HG03175 (cell line): ENCODE measurements at regions not wholly inside any gene's neighbourhood (a gene's known extent, or its start where the extent isn't known, plus 50 kb on each side); places are given as distances from the start of the nearest gene placed in this dataset.

Experiments used
- ATAC-seq: cut with Tn5 transposase; IDR thresholded peaks from one replicate; pipeline ENCODE4 v1.9.1; 2021; ENCODE audit warnings: mild to moderate bottlenecking, moderate library complexity; ENCODE audit not compliant: unreplicated experiment

DNA sequence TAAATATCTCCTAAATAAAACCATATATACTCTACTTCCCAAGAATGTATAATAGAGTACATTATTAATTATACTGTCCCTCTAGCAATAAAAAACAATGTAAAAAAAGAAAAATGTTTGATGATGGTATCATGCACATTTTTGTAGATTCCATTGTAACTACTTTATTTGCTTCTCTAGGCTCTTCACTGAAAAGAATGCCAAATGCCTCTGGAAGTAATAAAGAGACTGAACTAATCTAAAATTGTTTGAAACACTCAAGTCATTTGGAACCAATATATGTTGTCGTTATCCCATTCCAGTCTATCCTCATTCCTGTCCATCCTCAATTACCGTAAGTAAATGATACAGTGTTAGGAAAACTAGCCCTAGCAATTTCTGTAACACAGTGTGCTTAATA is 233.6 kb downstream of the C12orf50 start:
- no peak for ATAC-seq

DNA sequence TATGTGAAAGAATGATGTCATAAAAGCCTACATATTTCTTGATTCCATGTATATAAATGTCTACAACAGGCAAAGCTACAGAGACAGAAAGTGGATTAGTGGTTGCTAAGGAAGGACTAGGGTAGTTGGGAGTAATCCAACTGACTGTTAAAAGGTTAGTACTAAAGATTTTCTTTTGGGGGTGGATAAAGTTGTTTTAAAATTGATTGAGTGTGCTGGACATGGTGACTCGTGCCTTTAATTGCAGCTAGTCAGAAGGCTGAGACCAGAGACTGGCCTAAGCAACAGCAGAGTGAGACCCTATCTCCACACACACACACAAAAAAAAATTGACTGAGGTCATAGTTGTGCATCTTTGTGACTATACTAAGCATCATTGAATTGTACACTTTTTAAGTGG is 234.3 kb downstream of the C12orf50 start:
- ATAC-seq, result no peak

DNA sequence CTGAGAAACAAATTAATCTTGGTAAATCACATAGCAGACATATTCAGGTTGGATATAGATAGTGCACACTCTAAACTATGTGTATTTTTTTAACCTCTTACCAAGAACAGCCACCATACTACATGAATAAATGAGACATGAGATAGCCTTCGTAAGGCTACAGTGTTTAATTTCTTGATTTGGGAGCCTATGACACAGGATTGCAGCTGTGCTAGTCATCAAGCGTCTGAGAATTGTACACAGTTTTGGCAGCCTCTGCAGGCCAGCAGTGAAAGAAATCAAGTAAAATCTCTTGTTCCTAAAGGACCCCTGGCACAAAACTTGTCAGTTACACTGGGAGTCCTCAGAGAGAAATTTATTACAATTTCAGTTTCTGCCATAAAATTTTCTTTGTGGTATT is 236.1 kb downstream of the C12orf50 start:
- no peak for ATAC-seq

DNA sequence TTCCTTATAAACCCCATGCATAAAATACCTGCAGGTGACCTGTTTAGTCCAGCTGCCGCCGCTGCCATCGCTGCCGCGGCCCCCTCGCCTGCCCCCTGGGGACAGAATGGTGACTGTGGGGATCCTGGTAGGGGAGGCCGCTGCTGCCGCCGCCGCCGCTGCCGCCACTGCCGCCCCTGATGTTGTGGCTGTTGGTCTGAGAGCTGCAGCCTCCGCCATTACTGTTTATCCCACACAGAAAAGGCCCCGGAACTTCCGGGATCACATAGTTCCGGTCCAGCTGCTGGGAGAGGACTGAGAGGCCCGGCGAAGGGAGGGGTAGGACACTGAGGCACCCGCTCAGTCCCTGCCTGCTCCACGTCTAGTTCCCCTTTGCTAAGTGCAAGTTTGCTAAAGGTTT is 244.9 kb downstream of the C12orf50 start:
- ATAC-seq, result no peak

DNA sequence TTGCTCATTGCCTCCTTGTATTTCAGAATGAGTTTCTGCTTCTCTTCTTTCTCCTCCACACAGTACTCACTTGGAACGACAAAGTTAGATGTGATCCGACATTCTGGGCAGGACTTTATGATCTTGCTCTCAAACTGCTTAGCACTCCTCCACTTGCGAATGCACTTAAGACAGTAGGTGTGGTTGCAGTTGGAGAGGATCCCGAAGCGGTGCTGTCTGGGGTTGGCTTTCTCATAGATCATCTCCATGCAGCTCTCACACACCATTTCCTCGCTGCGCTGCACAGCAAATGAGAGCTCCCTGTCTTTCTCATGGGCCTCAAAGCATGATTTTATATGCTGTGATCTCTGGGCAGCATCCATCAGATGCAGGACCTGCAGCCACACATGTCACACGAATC is 245.7 kb downstream of the C12orf50 start:
- ATAC-seq, result no peak

DNA sequence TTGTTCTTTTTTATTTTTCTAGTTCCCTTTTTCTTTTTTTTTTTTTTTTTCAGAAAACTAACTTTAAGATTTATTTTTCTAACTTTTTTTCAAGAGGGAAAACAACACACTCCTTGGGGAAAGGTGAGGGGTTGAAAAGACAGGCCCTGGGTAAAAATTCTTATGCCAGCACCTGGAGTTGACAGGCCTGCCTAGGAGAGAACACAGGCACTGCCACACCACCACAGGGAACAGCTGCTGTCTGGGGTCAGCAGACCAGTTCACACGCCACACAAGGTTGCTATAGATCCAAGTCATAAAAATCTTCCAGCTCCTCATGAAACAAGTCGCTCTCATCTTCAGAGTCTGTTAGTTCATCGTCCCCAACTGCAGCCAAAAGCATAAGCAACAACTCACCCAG is 246.4 kb downstream of the C12orf50 start:
- ATAC-seq, result no peak

DNA sequence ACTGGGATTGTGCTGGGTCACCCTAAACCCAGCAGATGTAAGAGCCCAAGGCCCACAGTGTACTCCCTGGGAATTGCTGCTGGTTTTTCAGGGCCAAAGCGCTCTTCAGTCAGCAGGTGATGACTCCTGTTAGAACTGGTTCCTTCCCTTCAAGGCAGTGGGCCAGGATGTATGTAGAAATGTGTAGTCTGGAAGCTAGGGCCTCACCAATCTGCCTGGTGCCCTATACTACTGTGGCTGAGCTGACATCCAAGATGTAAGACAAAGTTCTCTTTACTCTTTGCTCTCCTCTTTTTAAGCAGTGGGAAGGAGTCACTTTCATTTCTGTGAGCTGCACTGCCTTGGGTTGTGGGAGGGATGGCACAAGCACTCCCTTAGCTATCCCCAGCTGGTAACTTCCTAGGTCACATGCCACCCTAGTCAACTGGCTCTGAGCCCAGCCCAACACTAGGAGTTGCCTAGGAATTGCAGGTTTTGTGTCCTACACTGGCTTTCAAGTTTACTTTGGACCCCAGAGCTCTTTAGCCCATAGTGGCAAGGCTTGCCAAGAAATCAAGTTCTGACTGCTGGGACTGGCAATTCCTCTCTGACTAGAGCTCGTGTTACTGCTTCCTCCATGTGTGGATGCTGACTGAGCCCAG is 249.2 kb downstream of the C12orf50 start:
- ATAC-seq, result no peak

DNA sequence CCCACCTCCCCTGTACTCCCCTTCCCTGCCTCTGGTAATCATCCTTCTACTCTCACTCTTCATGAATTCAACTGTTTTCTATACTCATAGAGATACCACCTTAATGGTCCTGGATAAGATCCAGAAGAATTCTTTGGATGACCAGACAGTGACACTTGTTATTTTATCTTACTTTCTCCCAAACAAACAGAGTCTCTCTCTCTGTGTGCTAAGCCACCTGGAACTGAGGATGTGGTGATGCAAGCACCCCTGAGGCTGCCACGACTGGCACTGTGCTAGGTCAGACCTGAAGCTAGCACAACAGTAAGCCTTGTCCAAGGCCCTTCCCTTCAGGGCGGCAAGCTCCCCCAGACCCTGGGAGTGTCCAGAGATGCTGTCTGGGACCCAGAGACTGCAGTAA is 250.2 kb downstream of the C12orf50 start:
- ATAC-seq, result no peak

DNA sequence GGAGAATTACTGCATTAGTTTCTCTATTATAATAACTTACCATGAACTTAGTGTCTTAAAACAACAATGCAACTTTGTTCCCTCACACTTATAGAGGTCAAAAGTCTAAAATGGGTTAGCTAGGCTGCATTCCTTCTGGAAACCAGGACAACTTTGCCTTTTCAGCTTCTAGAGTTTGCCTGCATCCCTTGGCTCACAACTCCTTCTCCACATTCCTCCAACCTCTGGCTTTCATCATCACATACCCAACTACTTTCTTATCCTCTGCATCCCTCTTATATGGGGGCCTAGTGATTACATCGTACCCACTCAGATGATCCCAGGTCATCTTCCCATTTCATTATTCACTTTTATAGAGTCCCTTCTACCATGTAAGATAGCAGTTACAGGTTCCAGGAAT is 251.1 kb downstream of the C12orf50 start:
- no peak for ATAC-seq

DNA sequence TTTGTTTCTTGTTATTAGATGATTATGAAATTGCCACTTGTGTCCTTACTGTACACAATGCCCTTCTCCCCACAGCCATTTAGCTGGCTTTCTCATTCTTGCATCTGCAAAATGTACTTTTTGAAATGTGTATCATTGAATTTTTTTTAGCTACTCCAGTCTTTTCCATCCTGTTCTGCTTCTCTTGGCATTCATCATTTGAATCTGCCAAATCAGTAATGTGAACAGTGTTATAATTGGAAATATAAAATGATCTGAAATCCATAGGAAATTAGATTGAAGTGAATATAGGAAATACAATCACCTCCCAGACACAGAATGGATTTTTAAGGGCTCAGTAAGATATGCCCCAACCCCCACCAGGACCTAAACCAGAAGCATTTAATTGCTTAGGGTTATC is 253.4 kb downstream of the C12orf50 start:
- no peak for ATAC-seq

DNA sequence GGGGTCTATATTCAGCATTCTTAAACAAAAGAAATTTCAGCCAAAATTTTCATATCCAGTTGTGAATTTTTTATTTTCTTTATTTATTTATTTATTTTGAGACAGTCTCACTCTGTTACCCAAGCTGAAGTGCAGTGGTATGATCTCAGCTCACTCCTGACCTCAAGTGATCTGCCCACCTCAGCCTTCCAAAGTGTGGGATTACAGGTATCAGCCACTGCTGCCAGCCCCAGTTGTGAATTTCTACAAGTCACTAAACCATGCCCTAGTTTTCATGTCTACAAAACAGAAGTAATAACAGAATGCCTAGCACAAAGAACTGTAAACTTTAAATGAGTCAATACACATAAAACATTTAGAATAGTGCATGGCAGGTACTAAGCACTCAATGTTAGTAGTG is 254.2 kb downstream of the C12orf50 start:
- no peak for ATAC-seq

DNA sequence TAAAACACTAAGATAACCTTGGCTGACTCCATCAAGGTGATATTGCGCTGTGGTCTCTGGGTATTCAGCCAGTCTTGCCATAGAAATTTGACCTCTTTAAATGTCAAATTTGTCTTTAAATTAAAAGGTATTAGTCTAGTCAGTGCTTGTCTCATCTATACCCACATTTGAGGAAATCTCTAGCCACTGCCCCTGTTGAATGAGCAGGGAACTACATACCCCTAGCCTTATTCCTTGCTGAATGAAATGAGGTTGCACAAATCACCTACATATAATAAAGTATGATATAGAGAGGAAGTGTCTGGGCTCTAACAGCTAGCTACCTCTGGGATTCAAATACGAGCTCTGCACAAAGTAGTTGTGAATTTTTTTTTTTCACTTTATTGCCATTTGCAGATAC is 256.8 kb downstream of the C12orf50 start:
- ATAC-seq, result no peak

DNA sequence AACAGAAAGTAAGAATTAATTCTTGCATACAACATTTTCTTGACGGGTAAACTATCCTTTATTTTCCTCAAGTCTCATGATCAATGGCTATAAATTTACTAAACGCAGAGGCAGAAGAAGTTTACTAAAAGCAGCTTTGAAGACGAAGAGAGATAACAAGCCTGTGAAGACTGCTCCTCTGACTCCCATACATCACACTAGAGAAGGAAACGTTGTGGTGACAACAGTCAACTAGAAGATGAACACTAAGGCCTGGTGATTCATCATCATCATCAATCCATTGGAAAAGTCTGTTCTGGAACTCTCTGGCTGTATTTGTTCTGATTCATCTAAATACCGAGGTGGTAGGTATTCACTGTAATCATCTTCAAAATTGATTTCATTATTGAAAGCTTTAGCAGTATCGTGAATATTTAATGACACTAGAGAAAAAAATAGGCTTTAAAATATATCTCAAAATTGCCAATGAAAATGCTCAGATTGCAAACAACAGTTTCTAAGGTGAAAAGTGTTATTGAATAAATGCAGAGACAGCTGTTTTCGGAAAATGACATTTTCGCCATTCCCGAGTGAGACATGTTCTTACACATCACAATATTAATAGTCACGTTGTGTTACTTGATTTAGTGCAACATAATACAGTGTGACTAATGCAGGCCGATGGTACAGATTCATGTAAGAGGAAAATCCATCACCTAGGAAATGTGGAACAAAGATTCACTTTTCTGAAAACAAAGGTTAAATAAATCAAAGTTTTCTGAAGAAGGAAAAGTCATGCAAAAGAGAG is 260.5 kb downstream of the C12orf50 start:
- no peak for ATAC-seq

DNA sequence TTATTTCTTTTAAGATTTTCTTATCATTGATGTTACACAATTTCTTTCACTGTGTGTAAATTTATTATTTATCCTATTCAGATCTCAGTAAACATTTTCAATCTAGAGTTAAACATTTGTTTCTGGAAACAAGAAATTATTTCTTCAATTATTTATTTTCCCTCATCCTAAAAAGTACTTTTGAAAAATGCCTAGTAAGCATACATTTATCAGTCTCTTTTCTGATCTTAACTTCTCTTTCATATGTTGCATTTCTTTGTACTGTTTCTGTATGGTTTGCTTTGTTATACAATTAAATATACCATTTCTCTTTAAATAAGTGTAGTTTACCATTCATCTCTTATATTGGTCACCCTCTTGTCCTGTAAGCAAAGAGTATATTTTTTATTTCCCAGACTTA is 263.2 kb downstream of the C12orf50 start:
- no peak for ATAC-seq

DNA sequence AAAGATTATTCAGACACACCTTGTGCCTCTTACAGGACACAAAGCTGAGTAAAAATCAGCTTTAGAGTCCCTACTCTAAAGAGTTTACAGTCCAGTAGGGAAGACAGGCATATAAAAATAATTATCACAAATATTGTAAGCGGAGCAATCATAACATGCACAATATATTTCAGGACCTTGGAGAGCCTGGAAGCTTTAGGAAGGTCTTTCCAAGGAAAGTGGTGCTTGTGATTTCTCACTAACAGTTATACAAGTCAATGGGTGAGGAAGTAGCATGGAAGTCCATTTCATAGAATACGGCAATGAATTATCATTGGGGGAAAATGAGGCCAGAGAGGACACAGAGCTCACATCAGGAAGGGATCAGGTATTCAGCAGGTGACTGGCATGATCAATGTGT is 268.3 kb downstream of the C12orf50 start:
- ATAC-seq, result no peak

DNA sequence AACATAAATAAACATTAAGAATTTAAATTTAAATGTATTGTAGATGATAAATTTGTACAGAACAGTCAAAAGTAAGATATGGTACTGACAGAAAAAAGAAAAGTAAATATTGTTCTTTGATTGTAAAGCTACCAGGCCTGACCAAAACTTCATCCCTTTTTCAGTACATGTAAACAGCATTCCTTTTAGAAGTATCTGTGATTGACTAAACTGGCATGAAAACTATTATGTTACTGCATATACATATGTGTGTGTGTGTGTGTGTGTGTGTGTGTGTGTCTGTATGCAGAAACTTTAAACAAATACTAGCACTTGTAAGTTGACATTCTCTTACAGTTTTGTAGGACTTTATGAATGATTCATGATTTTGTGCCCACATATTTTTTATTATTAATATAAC is 270.9 kb downstream of the C12orf50 start:
- no peak for ATAC-seq

DNA sequence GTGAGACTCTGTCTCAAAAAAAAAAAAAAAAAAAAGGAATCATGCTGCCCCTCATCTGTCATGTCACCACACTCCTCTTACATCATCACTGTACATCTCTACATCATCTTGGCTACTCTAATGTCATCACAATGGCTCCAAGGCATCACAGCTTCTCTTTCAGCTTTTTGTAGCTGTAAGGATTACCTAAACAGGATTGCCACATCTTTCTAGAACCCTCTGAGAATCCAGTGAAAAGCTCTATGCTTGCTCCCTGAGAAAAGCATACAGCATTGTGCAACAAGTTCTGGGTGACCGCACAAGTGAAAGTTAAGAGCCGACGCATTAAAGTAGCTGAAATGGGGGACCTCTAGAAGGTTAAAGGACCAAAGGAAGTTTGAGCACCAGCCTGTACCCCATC is 272.5 kb downstream of the C12orf50 start:
- no peak for ATAC-seq

DNA sequence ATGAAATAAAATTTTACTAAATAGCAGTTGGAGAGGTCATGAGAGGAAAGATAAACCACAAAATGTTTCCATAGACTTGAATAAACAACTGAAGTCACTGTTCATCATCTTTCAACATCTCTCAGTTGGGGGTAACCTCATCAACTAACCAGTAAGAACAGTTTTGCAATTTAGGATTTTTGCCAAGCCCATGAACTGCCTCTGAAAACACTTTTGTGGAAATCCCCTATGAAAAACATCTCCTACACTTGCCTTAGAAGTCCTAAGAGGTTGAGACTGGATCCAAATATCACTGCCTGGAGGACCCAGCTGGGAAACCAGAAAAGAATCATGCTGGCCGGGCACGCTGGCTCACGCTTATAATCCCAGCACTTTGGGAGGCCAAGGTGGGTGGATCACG is 273.1 kb downstream of the C12orf50 start:
- ATAC-seq, result no peak

DNA sequence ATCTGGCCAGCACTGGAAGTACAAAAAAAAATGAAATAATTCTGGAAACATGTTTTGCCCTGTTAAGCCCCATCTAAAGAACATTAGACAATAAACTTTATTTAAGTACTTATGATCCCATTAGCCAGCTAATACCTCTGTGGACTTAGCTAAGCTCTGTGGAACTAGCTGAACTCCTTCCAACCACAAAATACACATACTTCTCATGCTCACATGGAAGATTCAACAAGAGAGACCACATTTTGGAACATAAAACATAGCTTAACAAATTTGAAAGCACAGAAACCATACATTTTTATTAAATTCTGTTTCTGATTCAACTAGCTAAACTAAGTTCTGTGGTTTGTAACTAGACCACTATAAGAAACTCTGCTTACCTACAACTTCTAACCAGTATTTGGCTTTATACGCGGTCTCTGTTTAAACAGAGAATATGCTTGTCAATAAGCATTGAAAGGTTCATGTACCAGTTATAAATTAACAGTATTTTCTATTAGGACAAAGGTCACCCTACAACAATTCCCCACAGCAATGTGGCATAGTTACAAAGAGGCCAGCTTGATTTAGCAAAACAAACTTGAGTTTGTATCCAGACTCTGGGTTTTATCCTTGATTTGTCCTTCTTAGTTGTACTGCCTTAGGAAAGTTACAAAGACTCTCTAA is 300.1 kb downstream of the C12orf50 start:
- ATAC-seq, result no peak

DNA sequence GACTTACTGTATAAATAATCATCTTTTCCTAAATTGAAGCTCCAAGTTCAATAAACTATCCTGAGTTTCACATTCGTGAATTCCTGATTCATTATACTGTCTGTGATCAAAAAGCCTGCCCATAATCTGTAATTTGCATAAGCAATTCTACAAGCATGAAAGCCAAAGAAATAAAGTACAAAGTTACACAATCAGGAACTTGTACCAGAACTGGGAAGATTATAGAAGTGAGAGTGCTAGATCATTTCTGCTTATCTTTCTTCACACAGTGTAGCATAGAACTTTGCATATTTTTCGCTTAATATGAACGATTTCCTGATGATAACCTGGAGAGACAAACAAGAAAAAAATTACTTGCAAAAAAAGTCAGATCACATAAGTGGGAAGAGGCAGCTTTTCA is 308.2 kb downstream of the C12orf50 start:
- no peak for ATAC-seq

DNA sequence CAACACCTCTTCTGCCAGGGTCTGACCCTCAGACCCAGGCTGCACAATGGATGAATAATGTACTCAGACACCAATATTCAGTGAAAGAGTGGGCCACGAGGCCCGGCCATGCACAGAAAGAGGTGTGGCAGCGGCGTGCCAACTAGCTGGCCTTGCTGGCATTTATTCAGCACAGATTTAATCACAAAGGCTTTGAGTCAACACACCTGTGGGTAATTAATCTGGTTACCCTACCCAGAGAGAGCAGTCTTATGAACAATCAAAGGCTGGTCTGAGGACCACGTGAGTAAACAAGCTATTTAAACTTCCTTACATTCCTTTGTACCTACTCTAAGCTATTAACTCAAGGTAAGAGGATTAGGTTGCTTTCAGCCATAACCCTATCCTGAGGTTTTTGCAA is 324.8 kb downstream of the C12orf50 start:
- ATAC-seq, result no peak

DNA sequence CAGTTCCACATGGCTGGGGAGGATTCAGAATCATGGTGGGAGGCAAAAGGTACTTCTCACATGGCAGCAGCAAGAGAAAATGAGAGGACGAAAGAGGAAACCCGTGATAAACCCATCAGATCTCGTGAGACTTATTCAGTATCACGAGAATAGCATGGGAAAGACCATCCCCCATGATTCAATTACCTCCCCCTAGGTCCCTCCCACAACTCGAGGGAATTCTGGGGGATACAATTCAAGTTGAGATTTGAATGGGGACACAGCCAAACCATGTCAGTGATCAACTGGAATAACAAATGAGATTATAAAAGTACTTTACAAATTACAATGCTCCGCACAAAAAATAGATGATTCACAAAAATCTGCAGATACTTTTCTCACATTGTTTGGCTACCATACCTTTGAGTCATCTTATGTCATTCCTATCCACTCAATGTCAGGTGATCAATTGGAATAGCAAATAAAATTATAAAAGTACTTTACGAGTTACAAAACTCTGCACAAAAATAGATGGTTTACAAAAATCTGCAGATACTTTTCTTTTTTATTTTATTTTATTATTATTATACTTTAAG is 338.9 kb downstream of the C12orf50 start:
- ATAC-seq, result no peak
